A549 (cell line): ENCODE measurements at regions not wholly inside any gene's neighbourhood (a gene's known extent, or its start where the extent isn't known, plus 50 kb on each side); places are given as distances from the start of the nearest gene placed in this dataset.

Experiments used
- CTCF ChIP-seq: fragments of >200 bp; sonication (Bioruptor Twin); formaldehyde crosslinking; IDR thresholded peaks from 3 replicates; pipeline ENCODE4 v1.5.1; 2016
- EP300 ChIP-seq, 2 experiments: fragments of >200 bp; sonication (Bioruptor Twin); formaldehyde crosslinking; IDR thresholded peaks; 2 replicates in 1 of 2; 3 replicates in 1 of 2; pipeline ENCODE4 v1.6.1; 2016 to 2017
- FOSB ChIP-seq: fragments of 250-450 bp; sonication (Bioruptor Pico); IDR thresholded peaks from 2 replicates; pipeline ENCODE4 v1.5.0; 2020; ENCODE audit warnings: mild to moderate bottlenecking, moderate library complexity
- JUN ChIP-seq, 2 experiments: fragments of >200 bp; sonication (Bioruptor Twin); formaldehyde crosslinking; IDR thresholded peaks; 2 replicates in 1 of 2; 3 replicates in 1 of 2; pipeline ENCODE4 v1.6.1; 2016 to 2017
- MAFK ChIP-seq: fragments of 450-650 bp; IDR thresholded peaks from 2 replicates; pipeline ENCODE4 v1.6.1; 2014; ENCODE audit not compliant: partially characterized antibody
- MAX ChIP-seq: IDR thresholded peaks from 2 replicates; pipeline ENCODE4 v1.6.1; 2012
- RAD21 ChIP-seq, 2 experiments: fragments of >200 bp in 1 of 2; sonication (Bioruptor Twin) in 1 of 2; formaldehyde crosslinking in 1 of 2; IDR thresholded peaks in 1 of 2; conservative IDR thresholded peaks in 1 of 2; 2 replicates in 1 of 2; 3 replicates in 1 of 2; pipeline ENCODE4 v1.6.1; 2012 to 2018; ENCODE audit warnings: inconsistent platforms in 1 of 2
- RNF2 ChIP-seq: fragments of 200-600 bp; sonication (generic); IDR thresholded peaks from 2 replicates; pipeline ENCODE4 v1.6.1; 2016; ENCODE audit warnings: low read depth, mild to moderate bottlenecking, antibody characterized with exemption, moderate library complexity, borderline replicate concordance

GRCh38 chr1:70762386-70762785, 285.2 kb downstream of the PTGER3 start:
- TF ChIP-seq FOSB (CRISPR knock-in tag), result no peak
- TF ChIP-seq CTCF, result no peak
- TF ChIP-seq RNF2, result no peak
- no peak for TF ChIP-seq JUN (IDR thresholded peaks at IDR 0.05)
- no peak for TF ChIP-seq RAD21 (conservative IDR thresholded peaks at IDR 0.05 in 1 of 2, IDR thresholded peaks at IDR 0.05 in 1 of 2)
- no peak for TF ChIP-seq EP300 (IDR thresholded peaks at IDR 0.05)
- no peak for TF ChIP-seq MAX
- no peak for TF ChIP-seq MAFK
